Lower leg skin (tissue), 4 donors: ENCODE measurements at regions not wholly inside any gene's neighbourhood (a gene's known extent, or its start where the extent isn't known, plus 50 kb on each side); places are given as distances from the start of the nearest gene placed in this dataset.

Experiments used
- DNase-seq, 2 donors: peaks; one replicate each; pipeline ENCODE4 v3.0.0-alpha.2; 2019; ENCODE audit warnings: low spot score in 2 of 2
- H3K4me3 ChIP-seq: fragments of 200-600 bp; sonication (generic); 2 replicates; pipeline ENCODE4 v1.5.1; 2017; ENCODE audit warnings: mild to moderate bottlenecking, low read depth; ENCODE audit not compliant: poor library complexity, severe bottlenecking
- POLR2A ChIP-seq, 2 donors: fragments of 450-650 bp; IDR thresholded peaks; one replicate each; pipeline ENCODE4 v1.6.1; 2016 to 2017; ENCODE audit warnings: antibody characterized with exemption in 2 of 2, mild to moderate bottlenecking in 1 of 2, moderate library complexity in 1 of 2
- WGBS, 2 donors: methylation state at CpG; one replicate each; pipeline ENCODE4 v1.1.5; 2018; 5-methylcytosine and 5-hydroxymethylcytosine counted together
- intact Hi-C: fragments of 100-400 bp; cut with DNase I; formaldehyde crosslinking; loops from one replicate; pipeline ENCODE4 v1.15.0; 2023; ENCODE audit warnings: low total_unique reads
- TF ChIP-seq, protein P1 (sequence below), 3 donors: fragments of 450-650 bp; IDR thresholded peaks; one replicate each; pipeline ENCODE4 v1.5.1; 2016; ENCODE audit warnings: antibody characterized with exemption in 3 of 3, mild to moderate bottlenecking in 3 of 3, moderate library complexity in 2 of 3

DNA sequence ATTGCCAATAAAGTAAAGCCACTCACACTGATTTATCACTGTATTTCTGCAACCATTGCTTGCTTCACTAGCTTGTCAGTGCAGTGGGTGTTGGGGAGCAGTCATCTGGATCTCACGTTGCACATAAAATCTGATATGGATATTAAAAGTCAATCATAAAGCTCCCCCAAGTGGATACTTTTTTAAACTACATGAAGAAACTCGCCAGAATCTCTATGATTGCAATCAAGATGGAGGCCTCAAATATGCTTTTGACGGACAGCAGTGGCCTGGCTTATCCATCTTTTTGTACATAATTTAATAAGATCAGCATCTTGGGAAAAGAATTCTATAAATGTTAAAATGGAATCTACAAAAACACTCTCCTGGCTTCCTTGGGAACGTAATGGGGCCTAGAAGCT lies 137.7 kb downstream of the WT1 start:
- no peak for DNase-seq
- 31% methylated on average over 4 of the region's 4 CpGs for WGBS, 2 donors
- intact Hi-C loops, result loop anchor here (5.0 kb wide), 1 partner anchor 245 kb away; no protein-coding TSS in a partner anchor
- no peak overlapping the region for H3K4me3 ChIP-seq
- no peak for TF ChIP-seq POLR2A (IDR thresholded peaks at IDR 0.05)
- TF ChIP-seq, protein P1, sequence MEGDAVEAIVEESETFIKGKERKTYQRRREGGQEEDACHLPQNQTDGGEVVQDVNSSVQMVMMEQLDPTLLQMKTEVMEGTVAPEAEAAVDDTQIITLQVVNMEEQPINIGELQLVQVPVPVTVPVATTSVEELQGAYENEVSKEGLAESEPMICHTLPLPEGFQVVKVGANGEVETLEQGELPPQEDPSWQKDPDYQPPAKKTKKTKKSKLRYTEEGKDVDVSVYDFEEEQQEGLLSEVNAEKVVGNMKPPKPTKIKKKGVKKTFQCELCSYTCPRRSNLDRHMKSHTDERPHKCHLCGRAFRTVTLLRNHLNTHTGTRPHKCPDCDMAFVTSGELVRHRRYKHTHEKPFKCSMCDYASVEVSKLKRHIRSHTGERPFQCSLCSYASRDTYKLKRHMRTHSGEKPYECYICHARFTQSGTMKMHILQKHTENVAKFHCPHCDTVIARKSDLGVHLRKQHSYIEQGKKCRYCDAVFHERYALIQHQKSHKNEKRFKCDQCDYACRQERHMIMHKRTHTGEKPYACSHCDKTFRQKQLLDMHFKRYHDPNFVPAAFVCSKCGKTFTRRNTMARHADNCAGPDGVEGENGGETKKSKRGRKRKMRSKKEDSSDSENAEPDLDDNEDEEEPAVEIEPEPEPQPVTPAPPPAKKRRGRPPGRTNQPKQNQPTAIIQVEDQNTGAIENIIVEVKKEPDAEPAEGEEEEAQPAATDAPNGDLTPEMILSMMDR (IDR thresholded peaks at IDR 0.05), result no peak

DNA sequence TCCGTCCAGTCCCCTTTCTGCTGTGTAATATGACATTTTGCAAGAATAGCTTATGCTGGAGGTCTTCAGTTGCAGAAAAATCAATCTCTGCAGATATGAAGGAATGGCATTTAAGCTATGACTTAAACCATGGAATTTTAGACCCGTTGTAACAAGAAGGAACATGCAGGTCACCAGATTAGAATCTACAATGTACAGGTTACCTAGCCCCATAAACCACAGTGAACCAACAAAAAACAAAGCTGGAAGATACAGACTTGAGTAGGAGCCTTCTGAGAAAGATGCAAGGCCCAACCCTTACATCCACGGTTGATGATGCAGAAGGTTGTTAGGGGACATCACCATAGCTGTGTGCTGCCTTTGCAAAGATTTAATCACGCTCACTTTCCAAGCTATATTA lies 132.5 kb downstream of the WT1 start:
- no peak for TF ChIP-seq POLR2A (IDR thresholded peaks at IDR 0.05)
- TF ChIP-seq, protein P1 (IDR thresholded peaks at IDR 0.05), result no peak
- no peak overlapping the region for H3K4me3 ChIP-seq
- 56 to 66% methylated on average over 4 of the region's 4 CpGs for WGBS, 2 donors
- DNase-seq, result no peak
- intact Hi-C loops, result no loop called here

DNA sequence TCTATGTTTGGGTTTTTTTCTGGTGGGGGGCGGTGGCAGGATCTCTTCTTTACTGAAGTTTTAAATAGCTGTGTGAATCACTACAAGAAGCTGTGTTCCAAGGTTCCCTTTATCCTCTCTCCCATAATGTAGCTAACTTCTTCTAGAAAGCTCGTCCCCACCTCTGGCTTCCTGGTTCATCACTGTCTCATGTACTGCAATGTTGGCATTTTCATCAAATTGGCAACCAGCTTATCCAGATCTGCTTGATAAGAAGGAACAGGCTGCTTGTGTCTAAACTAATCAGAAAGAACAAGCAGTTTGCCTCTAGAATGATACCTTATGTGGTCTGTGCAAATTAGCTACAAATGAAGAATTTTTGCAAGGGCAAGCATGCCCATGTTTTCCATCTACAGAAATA lies 130.8 kb downstream of the WT1 start:
- TF ChIP-seq, protein P1 (IDR thresholded peaks at IDR 0.05), result no peak
- TF ChIP-seq POLR2A (IDR thresholded peaks at IDR 0.05), result no peak
- H3K4me3 ChIP-seq, result no peak overlapping the region
- WGBS, 2 donors, result 47 to 55% methylated on average over 2 of the region's 2 CpGs
- DNase-seq, result peak in 1 of 2 donors; percentile 40
- intact Hi-C loops, result no loop called here

DNA sequence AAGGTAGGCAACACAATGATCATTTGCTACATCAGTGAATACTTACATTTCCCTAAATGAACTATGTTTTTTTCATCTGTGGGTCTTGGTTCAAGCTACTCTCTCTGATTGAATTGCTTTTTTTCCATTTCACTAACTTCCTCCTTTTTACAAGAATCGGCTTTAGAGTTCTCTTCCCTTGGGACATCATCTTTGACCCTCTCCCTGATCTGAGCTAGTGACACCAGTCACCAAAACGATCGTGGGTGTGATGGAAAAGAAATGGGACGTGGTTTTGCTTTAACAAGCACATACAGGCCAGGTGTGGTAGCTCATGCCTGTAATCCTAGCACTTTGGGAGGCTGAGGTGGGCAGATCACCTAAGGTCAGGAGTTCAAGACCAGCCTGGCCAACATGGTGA lies 129.9 kb downstream of the WT1 start:
- intact Hi-C loops, result no loop called here
- H3K4me3 ChIP-seq, result no peak overlapping the region
- 74 to 75% methylated on average over 4 of the region's 4 CpGs for WGBS, 2 donors

DNA sequence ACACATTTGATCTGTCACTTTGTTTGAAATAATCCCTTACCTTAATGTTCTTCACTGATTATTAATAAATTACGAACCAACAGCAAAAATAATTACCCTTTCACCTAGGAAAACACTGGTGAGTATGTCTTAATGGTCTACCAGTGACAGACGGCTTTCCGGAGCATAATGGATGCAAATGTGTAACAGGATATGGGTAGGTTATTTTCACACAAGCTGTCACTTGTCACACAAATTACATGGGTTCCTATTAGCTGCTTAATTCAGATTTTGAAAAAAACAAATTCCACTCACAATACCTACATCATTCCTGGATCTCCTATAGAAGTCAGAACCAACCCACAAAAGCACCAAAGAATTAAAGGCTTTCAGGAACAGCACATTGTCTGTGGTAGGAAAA lies 127.9 kb downstream of the WT1 start:
- TF ChIP-seq, protein P1 (IDR thresholded peaks at IDR 0.05), result no peak
- no peak for TF ChIP-seq POLR2A (IDR thresholded peaks at IDR 0.05)
- WGBS, 2 donors, result 75 to 76% methylated on average over 3 of the region's 3 CpGs

More for the DNA sequence above, 129.9 kb downstream of the WT1 start:
- TF ChIP-seq, protein P1 (IDR thresholded peaks at IDR 0.05), result no peak
- no peak for DNase-seq

DNA sequence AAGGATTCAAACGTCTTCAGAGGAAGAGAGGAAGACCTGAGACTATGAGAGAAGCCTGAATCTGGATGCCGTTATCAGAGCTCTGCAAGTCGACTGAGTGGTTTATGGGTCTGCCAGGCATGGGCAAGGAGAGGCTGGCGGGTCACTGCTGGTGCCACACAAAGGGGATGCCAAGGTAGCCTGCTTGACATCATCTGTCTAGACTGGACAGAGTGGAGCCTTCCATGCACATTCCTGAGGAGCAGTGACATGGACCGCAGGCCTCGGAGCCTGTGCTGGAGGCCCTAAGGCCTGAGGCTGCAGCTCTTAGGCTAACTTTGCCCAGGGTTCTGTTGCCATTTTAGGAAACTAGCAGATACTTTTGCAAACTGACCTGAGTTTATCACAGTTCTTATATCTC lies 127.4 kb downstream of the WT1 start:
- DNase-seq, result no peak
- TF ChIP-seq, protein P1 (IDR thresholded peaks at IDR 0.05), result no peak
- no peak for TF ChIP-seq POLR2A (IDR thresholded peaks at IDR 0.05)
- intact Hi-C loops, result no loop called here
- no peak overlapping the region for H3K4me3 ChIP-seq
- 76 to 84% methylated on average over 4 to 6 of the region's 6 CpGs for WGBS, 2 donors

More for the DNA sequence above, 127.9 kb downstream of the WT1 start:
- intact Hi-C loops, result no loop called here
- DNase-seq, result no peak
- no peak overlapping the region for H3K4me3 ChIP-seq
